ENCODE measurements at regions not wholly inside any gene's neighbourhood (a gene's known extent, or its start where the extent isn't known, plus 50 kb on each side); places are given as distances from the start of the nearest gene placed in this dataset.

DNA sequence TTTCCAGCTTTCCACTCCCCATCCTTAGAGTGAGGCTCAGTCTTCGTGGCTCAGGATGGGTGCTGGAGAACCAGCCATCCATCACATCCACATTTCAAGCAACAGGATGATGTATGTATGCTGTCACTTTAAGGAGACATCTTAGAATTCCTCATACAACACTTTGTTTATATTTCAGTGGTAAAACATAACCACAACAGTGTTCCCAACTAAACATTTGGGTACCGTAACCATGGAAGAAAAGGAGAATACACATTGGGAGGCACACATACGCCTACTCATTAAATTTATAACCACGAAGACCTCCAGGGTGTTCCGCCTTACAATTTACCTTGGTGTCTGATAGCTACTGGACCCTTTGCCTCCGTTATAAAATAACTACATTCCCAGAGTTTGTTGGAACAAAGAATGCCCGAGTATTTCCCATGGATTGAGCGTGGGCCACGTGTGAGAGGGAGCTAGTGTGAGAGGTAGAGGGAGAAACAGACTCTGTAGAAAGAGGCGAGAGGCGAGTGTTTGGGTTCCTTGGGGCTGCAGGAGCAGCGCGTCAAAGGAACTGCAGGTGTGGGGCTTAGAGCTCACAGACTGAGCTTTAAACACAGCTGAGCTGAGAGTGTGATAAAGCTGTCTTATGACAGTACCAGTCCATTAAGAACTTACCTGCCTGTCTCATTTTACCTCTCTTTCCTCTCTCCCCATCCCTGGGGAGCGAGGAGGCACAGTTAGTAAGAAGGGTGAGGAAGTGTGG lies 111.5 kb upstream of the USP24 start:
- no peak for DNase-seq (ENCODE audit: low read depth)

DNA sequence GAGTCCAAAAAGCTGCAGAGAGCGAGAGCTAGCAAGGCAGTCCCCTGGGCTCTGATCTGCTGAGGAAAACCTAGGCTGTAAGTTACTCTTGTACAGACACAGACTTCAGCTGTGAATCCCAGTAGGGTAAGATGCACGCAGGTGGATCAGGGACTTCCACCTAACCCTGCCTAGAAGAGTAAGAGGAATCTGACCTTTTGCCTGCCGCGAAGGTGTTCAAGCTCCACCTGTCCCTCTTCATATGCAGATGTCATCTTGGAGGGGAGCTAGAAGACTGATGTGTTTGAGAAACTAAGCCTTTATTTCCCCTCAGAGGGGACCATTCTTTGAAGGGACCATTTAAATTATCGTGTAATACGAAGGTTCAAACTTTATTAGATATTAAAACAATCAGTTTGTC lies 108.6 kb upstream of the USP24 start:
- DNase-seq (ENCODE audit: low read depth), result no peak

DNA sequence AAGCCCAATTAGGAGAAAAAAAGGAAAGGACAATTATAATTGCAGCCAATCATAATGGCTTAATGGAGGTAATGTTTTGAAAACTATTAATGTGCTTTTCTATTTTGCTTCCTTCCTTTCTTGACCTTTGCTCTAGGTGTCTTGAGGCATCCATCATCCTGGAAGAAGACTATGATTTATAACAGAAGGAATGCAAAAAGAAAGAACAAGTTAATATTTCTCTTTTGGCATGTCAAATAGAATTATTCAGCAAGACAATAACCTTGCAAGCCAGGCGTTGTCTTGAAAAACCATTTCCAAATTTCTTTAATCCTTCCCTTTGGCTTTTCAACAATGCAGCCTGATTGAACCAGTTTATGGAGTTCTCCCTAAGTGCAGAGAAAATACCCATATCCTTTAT lies 107.7 kb upstream of the USP24 start:
- DNase-seq (ENCODE audit: low read depth), result no peak

DNA sequence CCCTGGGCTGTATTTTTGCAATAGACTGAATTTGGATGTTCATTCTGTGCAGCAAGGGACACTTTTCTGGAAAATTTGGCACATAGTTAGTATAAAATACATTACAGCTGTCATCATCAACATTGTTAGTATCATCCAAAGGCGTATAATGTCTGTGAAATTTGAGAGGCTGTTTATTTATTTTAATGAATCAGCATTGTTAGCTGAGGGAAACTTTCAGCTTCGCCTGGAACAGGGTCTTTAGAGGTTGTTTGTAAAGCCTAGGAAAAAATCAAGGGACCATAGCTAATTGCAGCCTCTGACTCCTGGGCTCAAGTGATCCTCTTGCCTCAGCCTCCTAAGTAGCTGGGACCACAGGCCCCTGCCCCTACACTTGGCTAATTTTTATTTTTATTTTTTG lies 106.8 kb upstream of the USP24 start:
- no peak for DNase-seq (ENCODE audit: low read depth)

DNA sequence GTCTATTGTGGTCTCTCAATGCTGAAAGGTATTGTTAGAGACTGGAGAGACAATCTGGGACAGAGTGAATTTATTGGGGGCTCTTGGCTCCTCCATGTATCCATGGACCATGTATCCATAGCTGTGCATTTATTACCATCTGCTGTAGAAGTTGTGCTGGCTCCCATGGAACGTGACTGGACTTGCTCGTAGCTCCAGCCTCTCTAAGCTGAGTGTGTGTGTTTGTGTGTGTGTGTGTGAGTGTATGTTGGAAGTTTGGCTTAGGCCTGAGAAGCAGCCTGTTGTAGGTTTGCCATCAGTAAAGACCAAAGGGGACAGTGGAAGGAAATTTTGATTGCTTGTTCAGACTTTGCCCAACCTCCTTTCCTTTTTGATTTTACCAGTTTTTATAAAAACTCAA lies 105.7 kb upstream of the USP24 start:
- DNase-seq (ENCODE audit: low read depth), result no peak

DNA sequence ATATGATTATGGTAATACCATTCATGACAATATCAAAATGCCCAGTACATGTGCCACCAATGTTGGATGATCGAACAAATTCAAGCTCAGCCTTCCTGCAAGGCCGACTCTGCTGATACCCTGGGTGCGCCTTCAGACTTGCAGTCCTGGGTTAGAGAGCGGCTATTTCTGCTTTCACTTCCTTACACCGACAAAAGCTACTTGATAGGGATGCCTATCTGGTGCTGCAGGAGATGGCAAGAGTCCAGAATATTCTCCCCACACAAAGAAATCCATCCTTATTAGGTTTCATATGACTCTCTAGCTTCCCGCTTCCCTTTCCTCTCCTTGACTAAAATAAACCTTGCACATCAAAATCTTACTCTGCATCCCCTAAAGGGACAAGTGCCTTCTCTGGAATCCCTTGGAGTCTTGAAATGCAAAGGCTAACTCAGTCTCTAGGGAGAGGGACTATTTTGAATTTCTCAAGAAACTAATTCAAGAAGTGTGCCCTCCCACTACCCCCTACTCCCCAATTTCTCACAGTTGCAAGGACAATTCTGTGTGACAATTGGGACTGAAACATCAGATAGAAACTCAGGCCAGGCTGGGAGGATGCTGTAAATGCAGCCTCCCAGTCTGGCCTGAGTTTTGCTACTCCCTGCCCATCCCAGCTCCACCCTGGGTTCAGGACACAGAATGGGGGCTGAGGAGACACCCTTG lies 103.1 kb upstream of the USP24 start:
- no peak for DNase-seq (ENCODE audit: low read depth)

DNA sequence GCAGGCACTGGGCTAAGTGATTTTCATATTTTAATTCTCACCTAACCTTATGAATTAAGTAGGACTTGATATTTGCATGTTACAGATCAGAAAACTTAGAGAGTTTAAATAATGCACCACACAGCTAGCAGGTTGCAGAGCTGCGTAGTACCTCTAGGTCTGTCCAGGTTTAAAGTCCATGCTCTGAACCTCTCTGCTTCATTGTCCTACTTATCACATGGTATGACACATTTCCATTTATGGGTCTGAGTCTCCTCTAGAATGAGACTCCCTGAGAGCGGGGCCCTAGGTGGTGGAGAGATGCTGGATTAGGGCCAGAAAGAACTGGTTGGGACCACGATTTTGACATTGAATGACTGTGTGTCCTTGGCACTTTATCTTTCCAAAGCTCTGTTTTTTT lies 102.5 kb upstream of the USP24 start:
- DNase-seq (ENCODE audit: low read depth), result no peak

DNA sequence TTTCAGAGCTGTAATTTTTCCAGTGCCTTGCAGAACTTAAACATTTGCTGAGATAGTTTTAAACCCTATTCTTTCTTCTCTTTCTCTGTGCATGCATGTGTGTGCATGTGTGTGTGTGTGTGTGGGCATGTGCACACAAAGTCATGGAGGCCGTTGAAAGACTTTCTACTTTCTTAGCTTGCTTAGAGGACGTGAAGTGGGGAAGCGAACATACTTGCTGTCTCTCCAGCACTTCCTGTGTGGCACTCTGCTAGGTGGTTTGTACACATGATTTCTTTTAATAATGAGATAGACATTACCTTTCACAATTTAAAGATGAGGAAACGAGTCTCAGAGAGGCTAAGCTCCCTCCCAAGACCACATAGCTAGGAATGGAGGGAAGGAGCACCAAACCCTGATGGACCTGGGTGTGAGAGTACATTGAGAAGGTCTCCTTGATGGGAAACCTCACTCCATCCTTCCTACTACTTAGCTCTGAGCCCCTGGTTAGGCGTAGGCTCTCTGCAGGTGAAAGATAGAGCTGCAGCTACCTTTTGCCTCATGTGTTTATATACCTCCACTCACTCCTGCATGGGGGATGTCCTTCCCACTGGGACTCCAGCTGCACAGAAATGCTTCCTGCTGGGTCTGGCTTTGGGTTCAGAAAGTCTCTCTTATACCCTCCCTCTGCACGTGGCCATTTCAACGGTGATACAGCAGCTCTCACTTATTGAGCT lies 101.9 kb upstream of the USP24 start:
- no peak for DNase-seq (ENCODE audit: low read depth)

DNA sequence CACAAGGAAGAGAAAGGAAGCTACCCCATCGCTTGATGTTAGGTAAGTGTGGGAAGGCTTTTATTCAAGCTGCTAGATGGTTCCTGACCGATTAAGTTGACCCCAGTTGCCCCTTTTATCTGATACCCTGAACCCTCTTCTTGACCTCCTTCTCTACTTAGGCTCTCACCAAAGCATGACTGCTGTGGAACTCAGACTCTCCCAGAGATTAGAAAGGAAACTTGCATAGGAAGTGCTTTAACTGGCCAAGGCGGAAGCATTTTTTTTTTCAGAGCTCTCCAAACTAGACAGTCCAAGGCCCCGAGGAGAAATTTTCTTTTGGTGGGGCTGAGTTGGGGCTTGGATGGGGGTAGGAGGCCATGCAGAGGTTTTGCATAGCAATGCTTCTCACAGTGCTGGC lies 101.3 kb upstream of the USP24 start:
- no peak for DNase-seq (ENCODE audit: low read depth)

DNA sequence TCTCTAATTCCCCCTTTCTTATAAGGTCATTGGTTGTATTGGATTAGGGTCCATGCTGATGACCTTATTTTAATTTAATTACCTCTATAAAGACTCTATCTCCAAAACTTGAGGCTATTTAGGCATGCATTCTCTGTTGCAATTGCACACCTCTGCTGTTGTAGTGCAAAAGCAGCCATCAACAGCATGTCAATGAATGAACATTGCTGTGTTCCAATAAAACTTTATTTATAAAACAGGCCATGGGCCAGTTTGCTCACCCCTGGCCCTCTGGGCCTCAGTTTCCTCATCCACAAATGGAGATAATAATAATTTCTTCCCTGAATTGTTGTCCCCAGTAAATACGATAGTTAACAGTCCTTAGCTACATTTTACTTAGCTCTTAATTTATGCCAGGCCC lies 100.4 kb upstream of the USP24 start:
- DNase-seq (ENCODE audit: low read depth), result no peak

DNA sequence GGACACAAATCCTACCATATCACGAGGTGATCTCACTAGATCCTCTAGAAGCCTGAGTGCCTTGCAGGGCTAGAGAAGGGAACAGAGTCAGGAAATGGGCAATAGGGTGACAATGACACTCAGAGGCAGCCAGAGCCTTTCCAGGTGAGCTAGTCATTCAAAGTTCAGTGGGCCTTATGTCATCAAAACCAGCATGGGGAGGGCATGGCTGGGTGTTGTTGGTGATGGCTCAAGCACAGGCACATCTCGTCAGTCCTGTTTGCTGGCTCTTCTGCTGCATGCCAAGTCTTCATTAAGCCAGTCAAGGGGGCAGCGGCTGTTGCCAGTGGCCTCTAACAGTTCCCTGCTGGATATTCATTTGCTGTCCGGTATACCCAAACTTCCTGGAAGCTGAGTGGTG lies 99.6 kb upstream of the USP24 start:
- DNase-seq (ENCODE audit: low read depth), result no peak

DNA sequence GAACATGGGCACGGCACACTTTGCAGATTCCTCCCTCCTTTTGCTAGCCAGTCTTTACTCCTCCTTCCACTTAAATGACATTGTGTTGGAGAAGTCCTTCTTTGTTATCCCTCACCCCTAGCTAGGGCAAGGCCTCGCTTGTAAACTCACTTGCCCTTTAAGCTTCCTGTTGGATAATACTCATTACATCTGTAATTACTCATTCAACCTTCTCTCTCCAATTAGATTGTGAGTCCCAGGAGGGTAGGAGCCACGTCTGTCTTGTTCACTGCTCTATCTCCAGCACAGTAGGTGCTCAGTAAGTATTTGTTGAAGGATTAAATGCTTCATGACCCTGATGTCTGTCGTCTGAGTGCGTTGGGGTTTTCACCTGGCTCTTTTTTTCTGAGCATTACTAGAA lies 98.7 kb upstream of the USP24 start:
- DNase-seq (ENCODE audit: low read depth), result no peak

DNA sequence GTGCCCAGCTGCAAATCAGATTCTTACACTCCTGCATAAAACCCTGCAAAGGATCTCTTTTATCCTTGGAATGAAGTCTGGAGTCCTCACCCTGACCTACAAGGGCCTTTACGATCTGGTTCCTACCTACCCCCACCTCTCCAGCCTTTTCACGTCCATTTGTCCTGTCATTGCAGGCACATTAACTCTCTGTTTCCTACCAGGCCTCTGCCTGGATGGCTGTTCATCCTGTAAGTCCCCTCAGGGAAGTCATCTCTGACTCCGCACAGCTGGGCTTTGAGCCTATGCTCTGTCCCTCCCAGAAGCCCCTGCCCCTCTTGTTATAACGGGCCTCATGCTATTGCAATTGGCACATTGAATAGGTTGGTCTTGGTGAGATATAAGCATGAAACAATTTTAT lies 96.8 kb upstream of the USP24 start:
- no peak for DNase-seq (ENCODE audit: low read depth)

DNA sequence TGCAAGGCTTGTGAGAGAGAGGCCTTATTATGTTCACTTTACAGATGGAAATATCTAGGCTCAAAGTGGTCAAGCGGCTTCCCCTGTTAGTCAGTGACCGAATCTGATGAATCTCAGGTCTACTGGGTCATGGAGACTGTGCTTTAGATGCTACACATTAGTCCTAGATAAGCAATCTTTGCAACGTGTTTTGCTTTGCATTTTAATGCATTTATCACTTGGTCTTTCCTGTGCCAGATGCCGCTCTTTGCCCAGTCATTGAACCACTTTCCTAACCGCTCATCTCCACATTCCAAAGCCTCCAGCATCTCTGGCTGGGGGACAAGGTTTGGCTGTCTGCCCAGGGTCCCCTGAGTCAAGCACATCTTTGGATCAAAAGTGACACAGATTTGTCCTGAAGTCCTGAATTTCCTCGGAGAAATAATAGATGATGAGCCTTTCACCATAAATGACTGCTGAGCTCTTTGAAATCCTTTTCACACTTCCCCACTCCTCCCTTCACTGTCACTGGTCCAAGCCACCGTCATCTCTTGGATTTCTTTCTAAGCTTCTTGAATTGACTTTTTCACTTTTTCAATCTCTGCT lies 96.0 kb upstream of the USP24 start:
- peak; percentile 68 for DNase-seq (ENCODE audit: low read depth)

DNA sequence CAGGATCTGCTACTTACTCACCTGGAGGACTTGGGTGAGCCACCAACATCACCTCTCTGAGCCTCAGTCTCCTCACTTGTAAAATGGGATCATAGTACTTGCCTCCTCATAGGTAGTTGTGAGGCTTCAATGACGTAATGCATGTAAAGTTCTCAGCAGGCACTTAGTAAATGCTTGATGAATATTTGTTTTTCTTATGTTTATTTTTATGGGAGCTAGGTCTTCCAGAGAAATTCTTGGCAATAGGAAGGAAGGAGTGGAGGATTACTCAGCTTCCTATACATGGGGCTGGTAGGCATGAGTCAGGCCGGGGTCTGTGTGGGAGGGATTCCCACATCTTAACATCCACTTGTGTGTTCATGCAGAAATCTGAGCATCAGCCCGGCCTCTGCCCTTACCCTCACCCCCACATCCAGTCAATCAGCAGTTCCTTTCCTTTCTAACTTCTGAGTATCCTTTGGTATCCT lies 95.4 kb upstream of the USP24 start:
- peak; percentile 98 for DNase-seq (ENCODE audit: low read depth)

DNA sequence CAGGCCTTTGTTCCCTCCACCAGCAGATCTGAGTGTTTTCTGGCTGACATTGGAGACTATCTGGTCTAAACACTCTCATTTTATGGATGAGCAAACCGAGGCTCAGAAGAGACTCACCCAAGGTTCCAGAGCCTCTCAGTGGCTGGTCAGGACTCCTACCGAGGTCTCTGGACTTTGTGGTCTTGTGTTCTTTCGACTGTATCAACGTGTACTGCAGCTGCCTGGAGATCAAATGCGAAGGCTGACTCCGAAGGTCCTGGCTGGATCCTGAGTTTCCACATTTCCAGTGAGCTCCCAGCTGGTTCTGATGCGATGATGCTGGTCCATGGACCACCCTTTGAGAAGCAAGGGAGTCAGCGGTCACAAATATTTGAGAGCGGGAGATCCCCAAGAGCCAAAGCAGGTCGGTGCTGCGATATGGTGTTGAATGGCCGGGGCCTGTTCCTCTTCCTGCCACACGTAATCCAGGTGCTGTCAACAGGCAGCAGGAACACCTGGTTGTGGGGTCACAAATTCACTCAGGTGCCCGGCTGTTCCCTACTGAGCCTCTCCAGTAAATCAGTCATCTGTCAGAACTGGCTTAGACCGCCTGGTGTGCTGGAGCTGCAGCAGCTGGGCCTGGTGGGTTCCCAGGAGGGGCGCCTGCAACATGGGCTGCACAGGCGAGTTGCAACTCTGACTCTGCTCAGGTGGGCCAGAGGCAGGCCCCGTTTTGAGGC lies 94.8 kb upstream of the USP24 start:
- DNase-seq (ENCODE audit: low read depth), result no peak

DNA sequence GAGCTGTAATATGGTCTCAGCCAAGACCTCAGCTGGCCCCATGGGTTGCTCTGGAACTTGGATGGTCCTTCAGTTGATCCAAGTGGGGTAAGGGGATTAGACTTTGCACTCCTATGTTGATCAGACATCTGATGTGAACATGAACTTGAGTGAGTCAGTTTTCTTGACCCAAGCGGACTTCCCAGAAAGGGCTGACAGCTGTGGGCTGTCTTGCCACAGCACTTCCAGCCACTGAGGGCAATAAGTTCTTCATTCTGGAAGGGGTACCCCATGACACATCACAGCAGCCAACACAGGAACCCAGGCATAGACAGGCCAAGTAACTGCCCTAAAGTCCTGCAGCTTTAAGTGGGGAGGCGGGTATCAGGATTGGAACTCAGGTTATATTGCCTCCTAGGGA lies 93.9 kb upstream of the USP24 start:
- DNase-seq (ENCODE audit: low read depth), result no peak

DNA sequence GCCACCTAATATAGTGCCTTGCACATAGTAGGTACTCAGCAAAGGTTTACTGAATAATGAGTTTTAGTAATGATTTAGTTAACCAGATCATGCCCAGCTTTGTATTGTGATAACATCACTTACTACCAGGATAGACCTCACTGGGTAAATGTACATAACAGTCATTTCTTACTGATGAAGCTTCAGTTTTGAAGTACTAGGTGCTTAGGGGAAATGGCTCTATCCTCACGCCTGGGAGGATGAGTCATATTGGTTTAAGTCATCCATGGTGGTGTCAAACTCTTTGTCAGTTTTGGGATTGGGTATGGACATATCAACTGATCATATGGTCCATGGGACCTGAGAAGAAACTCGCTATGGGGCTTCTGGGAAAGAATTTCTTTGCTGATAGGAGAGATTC lies 90.6 kb upstream of the USP24 start:
- DNase-seq (ENCODE audit: low read depth), result peak; percentile 8

DNA sequence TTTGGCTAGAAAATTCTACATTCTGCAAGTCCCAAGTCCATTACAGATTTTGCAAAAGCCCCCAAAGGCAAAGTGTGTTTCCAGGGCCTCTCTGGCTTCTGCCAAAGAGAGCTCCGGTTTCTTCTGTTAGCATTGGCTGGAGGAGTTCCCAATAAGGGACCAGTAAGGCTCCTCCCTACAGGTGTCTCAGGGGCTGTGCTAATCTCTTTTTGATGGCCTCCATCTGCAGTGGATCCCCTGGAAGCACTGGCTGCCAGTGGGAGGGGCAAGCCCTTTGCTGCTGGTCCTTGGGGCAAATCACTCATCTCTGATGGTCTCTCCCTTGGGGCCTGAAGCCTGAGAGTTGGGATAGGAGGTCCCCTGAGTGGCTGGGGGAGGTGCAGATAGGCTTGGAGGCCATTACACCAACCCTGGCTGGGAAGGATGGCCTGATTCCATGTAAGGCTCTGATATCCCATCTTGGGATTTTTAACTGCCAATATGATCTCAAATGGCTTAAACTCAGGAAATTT lies 89.1 kb upstream of the USP24 start:
- DNase-seq (ENCODE audit: low read depth), result no peak

DNA sequence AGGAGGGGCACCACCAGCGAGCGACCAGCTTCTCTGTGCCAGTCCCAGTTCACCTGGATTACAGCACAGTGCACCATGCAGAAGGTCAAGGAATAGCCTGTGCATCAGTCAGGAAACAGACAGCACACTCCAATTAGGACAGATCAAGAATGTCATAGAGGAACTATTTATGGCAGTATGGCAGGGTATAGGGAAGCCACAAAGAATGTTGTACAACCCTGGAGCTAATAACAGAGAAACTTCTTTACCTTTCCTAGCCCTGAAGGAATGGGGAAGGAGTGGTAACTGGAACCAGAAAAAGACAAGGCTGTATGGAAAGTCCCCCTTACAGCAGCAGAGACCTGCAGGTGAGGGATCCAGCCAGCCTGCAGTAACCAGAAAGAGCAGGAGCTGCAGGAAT lies 87.8 kb upstream of the USP24 start:
- DNase-seq (ENCODE audit: low read depth), result no peak

DNA sequence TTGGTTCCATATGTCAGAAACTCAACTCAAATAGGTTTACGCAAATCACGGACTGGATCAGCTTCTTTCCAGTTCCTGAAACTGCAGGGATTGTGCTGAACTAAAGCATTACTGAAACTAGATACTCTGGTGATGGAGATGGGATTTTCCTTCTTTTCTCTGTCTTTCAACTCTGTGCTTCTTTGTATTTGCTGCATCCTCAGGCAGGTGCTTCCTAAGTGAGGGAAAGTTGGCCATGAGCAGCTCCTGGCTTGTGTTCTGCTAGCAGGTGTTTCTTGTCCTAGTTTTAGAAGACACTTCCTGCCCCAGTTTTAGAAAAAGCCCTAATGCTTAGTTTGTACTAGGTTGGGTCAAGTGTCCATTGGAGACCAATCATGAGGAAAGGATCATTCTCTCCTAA lies 86.7 kb upstream of the USP24 start:
- DNase-seq (ENCODE audit: low read depth), result no peak

DNA sequence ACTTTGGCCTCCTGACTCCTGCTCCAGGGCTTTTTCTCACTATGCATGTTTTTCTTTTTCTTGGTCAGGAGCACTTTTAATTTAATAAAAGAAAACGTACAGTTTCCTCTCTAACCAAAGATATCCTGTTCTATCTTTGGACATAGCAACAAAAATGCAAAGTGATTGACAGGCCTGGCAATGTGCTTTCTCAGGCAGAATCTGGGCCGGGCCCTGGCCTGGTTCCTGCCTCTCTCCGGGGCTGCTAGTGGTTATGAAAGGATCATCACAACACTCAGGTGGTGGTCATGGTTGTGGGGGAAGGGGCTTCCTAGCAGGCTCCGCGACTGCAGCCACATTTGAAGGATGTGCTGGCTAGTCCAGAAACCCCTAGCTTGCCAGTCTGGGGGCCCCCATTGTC lies 85.8 kb upstream of the USP24 start:
- DNase-seq (ENCODE audit: low read depth), result no peak
